ENCODE measurements at regions not wholly inside any gene's neighbourhood (a gene's known extent, or its start where the extent isn't known, plus 50 kb on each side); places are given as distances from the start of the nearest gene placed in this dataset.

- TF ChIP-seq, protein P1, sequence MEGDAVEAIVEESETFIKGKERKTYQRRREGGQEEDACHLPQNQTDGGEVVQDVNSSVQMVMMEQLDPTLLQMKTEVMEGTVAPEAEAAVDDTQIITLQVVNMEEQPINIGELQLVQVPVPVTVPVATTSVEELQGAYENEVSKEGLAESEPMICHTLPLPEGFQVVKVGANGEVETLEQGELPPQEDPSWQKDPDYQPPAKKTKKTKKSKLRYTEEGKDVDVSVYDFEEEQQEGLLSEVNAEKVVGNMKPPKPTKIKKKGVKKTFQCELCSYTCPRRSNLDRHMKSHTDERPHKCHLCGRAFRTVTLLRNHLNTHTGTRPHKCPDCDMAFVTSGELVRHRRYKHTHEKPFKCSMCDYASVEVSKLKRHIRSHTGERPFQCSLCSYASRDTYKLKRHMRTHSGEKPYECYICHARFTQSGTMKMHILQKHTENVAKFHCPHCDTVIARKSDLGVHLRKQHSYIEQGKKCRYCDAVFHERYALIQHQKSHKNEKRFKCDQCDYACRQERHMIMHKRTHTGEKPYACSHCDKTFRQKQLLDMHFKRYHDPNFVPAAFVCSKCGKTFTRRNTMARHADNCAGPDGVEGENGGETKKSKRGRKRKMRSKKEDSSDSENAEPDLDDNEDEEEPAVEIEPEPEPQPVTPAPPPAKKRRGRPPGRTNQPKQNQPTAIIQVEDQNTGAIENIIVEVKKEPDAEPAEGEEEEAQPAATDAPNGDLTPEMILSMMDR (IDR thresholded peaks at IDR 0.05), result no peak
- no peak for TF ChIP-seq POLR2A (IDR thresholded peaks at IDR 0.05)
Observed at GRCh38 chr7:35485436-35485835, 209.5 kb downstream of the HERPUD2 start.

All from sigmoid colon (tissue), 3 donors.